ENCODE measurements at regions not wholly inside any gene's neighbourhood (a gene's known extent, or its start where the extent isn't known, plus 50 kb on each side); places are given as distances from the start of the nearest gene placed in this dataset.

DNA sequence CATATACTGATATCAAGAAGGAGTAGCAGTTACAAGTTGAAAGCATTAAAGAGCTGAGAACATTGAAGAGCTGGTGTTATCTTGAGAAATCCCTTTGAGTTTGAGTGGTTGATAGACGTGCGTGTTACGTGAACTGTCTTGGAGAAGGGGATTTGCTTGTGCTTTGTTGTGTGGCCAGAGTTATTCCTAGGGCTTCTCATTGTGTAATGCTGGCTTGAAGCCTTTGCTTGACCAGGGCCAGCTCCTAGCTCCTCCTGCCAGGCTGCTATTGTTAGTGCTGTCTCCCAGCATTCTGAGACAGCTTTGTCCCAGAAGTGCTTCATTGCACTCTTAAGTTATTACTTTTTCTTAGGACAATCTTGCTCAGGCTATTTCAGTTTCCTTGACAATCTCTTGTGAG lies 116.2 kb upstream of the KCNK2 start:
- TF ChIP-seq, protein P1, sequence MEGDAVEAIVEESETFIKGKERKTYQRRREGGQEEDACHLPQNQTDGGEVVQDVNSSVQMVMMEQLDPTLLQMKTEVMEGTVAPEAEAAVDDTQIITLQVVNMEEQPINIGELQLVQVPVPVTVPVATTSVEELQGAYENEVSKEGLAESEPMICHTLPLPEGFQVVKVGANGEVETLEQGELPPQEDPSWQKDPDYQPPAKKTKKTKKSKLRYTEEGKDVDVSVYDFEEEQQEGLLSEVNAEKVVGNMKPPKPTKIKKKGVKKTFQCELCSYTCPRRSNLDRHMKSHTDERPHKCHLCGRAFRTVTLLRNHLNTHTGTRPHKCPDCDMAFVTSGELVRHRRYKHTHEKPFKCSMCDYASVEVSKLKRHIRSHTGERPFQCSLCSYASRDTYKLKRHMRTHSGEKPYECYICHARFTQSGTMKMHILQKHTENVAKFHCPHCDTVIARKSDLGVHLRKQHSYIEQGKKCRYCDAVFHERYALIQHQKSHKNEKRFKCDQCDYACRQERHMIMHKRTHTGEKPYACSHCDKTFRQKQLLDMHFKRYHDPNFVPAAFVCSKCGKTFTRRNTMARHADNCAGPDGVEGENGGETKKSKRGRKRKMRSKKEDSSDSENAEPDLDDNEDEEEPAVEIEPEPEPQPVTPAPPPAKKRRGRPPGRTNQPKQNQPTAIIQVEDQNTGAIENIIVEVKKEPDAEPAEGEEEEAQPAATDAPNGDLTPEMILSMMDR (IDR thresholded peaks at IDR 0.05) = no peak
- no peak for TF ChIP-seq EZH2 (IDR thresholded peaks at IDR 0.05; ENCODE audit: borderline replicate concordance, insufficient read depth, low read depth, low read length, poor library complexity, severe bottlenecking)
